Natural killer cell (primary cell): ENCODE measurements at regions not wholly inside any gene's neighbourhood (a gene's known extent, or its start where the extent isn't known, plus 50 kb on each side); places are given as distances from the start of the nearest gene placed in this dataset.

ENCODE experiments used
- ATAC-seq, 3 donors: fragments of 150-1000 bp in 2 of 3; fragments of 200-7000 bp in 1 of 3; cut with Tn5 transposase; 1 replicate in 1 of 3; 2 replicates in 2 of 3; pipeline ENCODE4 v1.10.0; 2021; ENCODE audit warnings: mild to moderate bottlenecking in 2 of 3, moderate library complexity in 2 of 3
- DNase-seq, 2 donors: peaks; one replicate each; pipeline versions ENCODE4 v3.0.0 to v3.0.0-alpha.2; 2013 to 2021; ENCODE audit warnings: mixed read lengths in 1 of 2
- H3K27ac ChIP-seq: one replicate; pipeline ENCODE4 v1.5.1; 2013; ENCODE audit warnings: mild to moderate bottlenecking, low read length
- H3K27me3 ChIP-seq: one replicate; pipeline ENCODE4 v1.6.1; 2013; ENCODE audit warnings: low read length; ENCODE audit not compliant: control insufficient read depth, insufficient read depth
- H3K36me3 ChIP-seq: one replicate; pipeline ENCODE4 v1.6.1; 2013; ENCODE audit warnings: low read length; ENCODE audit not compliant: control insufficient read depth, insufficient read depth
- H3K4me1 ChIP-seq: one replicate; pipeline ENCODE4 v1.6.1; 2013; ENCODE audit warnings: low read length; ENCODE audit not compliant: control insufficient read depth, insufficient read depth
- H3K4me3 ChIP-seq: one replicate; pipeline ENCODE4 v1.5.1; 2013; ENCODE audit warnings: low read length
- H3K9me3 ChIP-seq: one replicate; pipeline ENCODE4 v1.6.1; 2013; ENCODE audit warnings: low read length; ENCODE audit not compliant: control insufficient read depth, insufficient read depth
- H3K27ac Mint-ChIP-seq, 2 donors: one replicate each; pipeline ENCODE4 v1.8.0; 2022; ENCODE audit warnings: mild to moderate bottlenecking in 2 of 2, mixed read lengths in 2 of 2, moderate library complexity in 1 of 2
- H3K27me3 Mint-ChIP-seq, 2 donors: one replicate each; pipeline ENCODE4 v1.8.0; 2022; ENCODE audit warnings: low read depth in 2 of 2, mixed read lengths in 2 of 2
- H3K36me3 Mint-ChIP-seq: one replicate; pipeline ENCODE4 v1.8.0; 2022; ENCODE audit warnings: mixed read lengths
- H3K4me1 Mint-ChIP-seq, 2 donors: one replicate each; pipeline ENCODE4 v1.8.0; 2022; ENCODE audit warnings: mixed read lengths in 2 of 2
- H3K4me3 Mint-ChIP-seq: one replicate; pipeline ENCODE4 v1.8.0; 2022; ENCODE audit warnings: mild to moderate bottlenecking, moderate library complexity, mixed read lengths
- H3K9me3 Mint-ChIP-seq, 2 donors: one replicate each; pipeline ENCODE4 v1.8.0; 2022; ENCODE audit warnings: mixed read lengths in 2 of 2
- CTCF ChIP-seq: fragments of 200-600 bp; IDR thresholded peaks from one replicate; pipeline ENCODE4 v1.8.0; 2022; ENCODE audit warnings: antibody characterized with exemption
- whole genome bisulfite sequencing: methylation state at CpG from one replicate; pipeline ENCODE4 v1.1.7; 2013; ENCODE audit warnings: missing lambda C conversion rate; ENCODE audit not compliant: insufficient coverage; 5-methylcytosine and 5-hydroxymethylcytosine counted together
- intact Hi-C: fragments of 100-400 bp; cut with micrococcal nuclease; formaldehyde crosslinking; loops from one replicate; pipeline ENCODE4 v1.14.2; 2022

GRCh38 chr2:126801473-126801872 lies 97.2 kb upstream of the TEX51 start:
- Histone ChIP-seq H3K4me3 (no peak overlapping the region), H3K9me3 (no peaks in the 10 kb centered on the region), H3K27me3 (no peaks in the 10 kb centered on the region), H3K4me1 (no peaks in the 10 kb centered on the region), H3K27ac (no peak overlapping the region), H3K36me3 (no peaks in the 10 kb centered on the region)
- intact Hi-C loops: no loop called here
- DNase-seq: no peak
- Mint-ChIP-seq H3K27me3 (peaks cover 0 to 5% of the 10 kb centered on the region in 2 donors), H3K27ac (no peak overlapping the region), H3K4me3 (no peak overlapping the region), H3K4me1 (no peaks in the 10 kb centered on the region), H3K36me3 (no peaks in the 10 kb centered on the region), H3K9me3 (no peaks in the 10 kb centered on the region)
- ATAC-seq: no peak
- WGBS: no CpG with 5 or more reads among the region's 6 CpGs
- no peak for TF ChIP-seq CTCF

- H3K9me3 ChIP-seq: no peaks in the 10 kb centered on the region
- Mint-ChIP-seq H3K27ac (no peak overlapping the region), H3K36me3 (no peaks in the 10 kb centered on the region), H3K9me3 (no peaks in the 10 kb centered on the region), H3K4me3 (no peak overlapping the region), H3K27me3 (peaks cover 0 to under 1% of the 10 kb centered on the region in 2 donors), H3K4me1 (no peaks in the 10 kb centered on the region)
- H3K4me3 ChIP-seq: no peak overlapping the region
- no peaks in the 10 kb centered on the region for H3K4me1 ChIP-seq
- ATAC-seq (no peak), DNase-seq (no peak)
- intact Hi-C loops: no loop called here
- H3K36me3 ChIP-seq: no peaks in the 10 kb centered on the region
- no peaks in the 10 kb centered on the region for H3K27me3 ChIP-seq
- TF ChIP-seq CTCF: no peak
- no peak overlapping the region for H3K27ac ChIP-seq
- 85% methylated on average over 7 of the region's 7 CpGs for WGBS
Measured at GRCh38 chr2:126802316-126802715, 96.4 kb upstream of the TEX51 start.

GRCh38 chr2:126802774-126803433 lies 95.8 kb upstream of the TEX51 start:
- no peaks in the 10 kb centered on the region for H3K27me3 ChIP-seq
- ATAC-seq: no peak

More at GRCh38 chr2:126802774-126803433, 95.8 kb upstream of the TEX51 start:
- Mint-ChIP-seq H3K4me3 (no peak overlapping the region), H3K27ac (no peak overlapping the region), H3K9me3 (no peaks in the 10 kb centered on the region), H3K36me3 (no peaks in the 10 kb centered on the region), H3K27me3 (no peaks in the 10 kb centered on the region), H3K4me1 (no peaks in the 10 kb centered on the region)
- Histone ChIP-seq H3K4me1 (no peaks in the 10 kb centered on the region), H3K27ac (no peak overlapping the region), H3K4me3 (no peak overlapping the region), H3K36me3 (no peaks in the 10 kb centered on the region), H3K9me3 (no peaks in the 10 kb centered on the region)
- intact Hi-C loops: no loop called here
- TF ChIP-seq CTCF: no peak
- no peak for DNase-seq
- WGBS: 86% methylated on average over 6 of the region's 8 CpGs
